Suprapubic skin (tissue), 3 donors: ENCODE measurements at regions not wholly inside any gene's neighbourhood (a gene's known extent, or its start where the extent isn't known, plus 50 kb on each side); places are given as distances from the start of the nearest gene placed in this dataset.
"Not testable (repeated sequence)": the region's sequence is repeated elsewhere in the genome, so short reads cannot be mapped to it uniquely, and the experiment has no call there.

Source experiments
- POLR2A ChIP-seq, 2 donors: fragments of 450-650 bp; IDR thresholded peaks; one replicate each; pipeline ENCODE4 v1.6.1; 2017; ENCODE audit warnings: antibody characterized with exemption in 2 of 2, mild to moderate bottlenecking in 2 of 2, moderate library complexity in 2 of 2
- TF ChIP-seq, protein P1 (sequence below), 2 donors: fragments of 200-600 bp in 1 of 2; fragments of 450-650 bp in 1 of 2; sonication (generic) in 1 of 2; IDR thresholded peaks; one replicate each; pipeline ENCODE4 v1.5.1; 2016 to 2019; ENCODE audit warnings: antibody characterized with exemption in 2 of 2, mild to moderate bottlenecking in 1 of 2, moderate library complexity in 1 of 2

DNA sequence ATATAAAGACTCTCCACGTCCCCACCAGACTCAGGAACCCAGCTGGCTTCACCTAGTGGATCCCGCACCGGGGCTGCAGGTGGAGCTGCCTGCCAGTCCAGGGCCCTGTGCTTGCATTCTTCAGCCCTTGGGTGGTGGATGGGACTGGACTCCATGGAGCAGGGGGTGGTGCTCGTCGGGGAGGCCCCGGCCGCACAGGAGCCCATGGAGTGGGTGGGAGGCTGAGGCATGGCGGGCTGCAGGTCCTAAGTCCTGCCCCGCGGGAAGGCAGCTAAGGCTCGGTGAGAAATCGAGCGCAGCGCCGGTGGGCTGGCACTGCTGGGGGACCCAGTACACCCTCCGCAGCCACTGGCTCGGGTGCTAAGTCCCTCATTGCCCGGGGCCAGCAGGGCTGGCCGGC is 90.8 kb upstream of the EMCN start:
- TF ChIP-seq, protein P1, sequence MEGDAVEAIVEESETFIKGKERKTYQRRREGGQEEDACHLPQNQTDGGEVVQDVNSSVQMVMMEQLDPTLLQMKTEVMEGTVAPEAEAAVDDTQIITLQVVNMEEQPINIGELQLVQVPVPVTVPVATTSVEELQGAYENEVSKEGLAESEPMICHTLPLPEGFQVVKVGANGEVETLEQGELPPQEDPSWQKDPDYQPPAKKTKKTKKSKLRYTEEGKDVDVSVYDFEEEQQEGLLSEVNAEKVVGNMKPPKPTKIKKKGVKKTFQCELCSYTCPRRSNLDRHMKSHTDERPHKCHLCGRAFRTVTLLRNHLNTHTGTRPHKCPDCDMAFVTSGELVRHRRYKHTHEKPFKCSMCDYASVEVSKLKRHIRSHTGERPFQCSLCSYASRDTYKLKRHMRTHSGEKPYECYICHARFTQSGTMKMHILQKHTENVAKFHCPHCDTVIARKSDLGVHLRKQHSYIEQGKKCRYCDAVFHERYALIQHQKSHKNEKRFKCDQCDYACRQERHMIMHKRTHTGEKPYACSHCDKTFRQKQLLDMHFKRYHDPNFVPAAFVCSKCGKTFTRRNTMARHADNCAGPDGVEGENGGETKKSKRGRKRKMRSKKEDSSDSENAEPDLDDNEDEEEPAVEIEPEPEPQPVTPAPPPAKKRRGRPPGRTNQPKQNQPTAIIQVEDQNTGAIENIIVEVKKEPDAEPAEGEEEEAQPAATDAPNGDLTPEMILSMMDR (IDR thresholded peaks at IDR 0.05) = not testable (repeated sequence)
- TF ChIP-seq POLR2A (IDR thresholded peaks at IDR 0.05) = not testable (repeated sequence)
